ENCODE measurements at regions not wholly inside any gene's neighbourhood (a gene's known extent, or its start where the extent isn't known, plus 50 kb on each side); places are given as distances from the start of the nearest gene placed in this dataset.

GRCh38 chr4:182093431-182093831 lies 149.8 kb upstream of the TENM3 start:
- no peak for DNase-seq (ENCODE audit: low read depth)
- no peak overlapping the region for H3K4me3 ChIP-seq (ENCODE audit: low read depth, low read length)
- no peak for TF ChIP-seq CTCF (IDR thresholded peaks at IDR 0.05; ENCODE audit: control insufficient read depth, extremely low read depth, insufficient read depth)

DNA sequence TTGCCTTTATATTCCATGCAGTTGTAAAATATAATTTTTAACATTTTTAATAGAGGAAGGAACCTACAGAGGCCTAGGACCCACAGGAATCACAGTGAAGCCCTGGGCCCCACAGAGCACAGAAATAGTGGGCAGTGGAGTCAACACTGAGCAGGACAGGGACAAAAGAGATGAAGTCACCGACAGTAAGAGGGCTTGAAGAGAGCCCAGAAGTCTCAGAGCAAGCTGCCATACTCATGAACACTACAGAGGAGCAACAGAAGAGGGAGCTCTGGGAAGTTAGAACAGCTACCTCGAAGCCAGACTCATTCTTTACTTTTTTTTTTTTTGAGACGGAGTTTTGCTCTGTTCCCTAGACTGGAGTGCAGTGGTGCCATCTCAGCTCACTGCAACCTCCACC lies 149.3 kb upstream of the TENM3 start:
- TF ChIP-seq CTCF (IDR thresholded peaks at IDR 0.05; ENCODE audit: control insufficient read depth, extremely low read depth, insufficient read depth), result no peak
- no peak overlapping the region for H3K4me3 ChIP-seq (ENCODE audit: low read depth, low read length)
- DNase-seq (ENCODE audit: low read depth), result no peak

DNA sequence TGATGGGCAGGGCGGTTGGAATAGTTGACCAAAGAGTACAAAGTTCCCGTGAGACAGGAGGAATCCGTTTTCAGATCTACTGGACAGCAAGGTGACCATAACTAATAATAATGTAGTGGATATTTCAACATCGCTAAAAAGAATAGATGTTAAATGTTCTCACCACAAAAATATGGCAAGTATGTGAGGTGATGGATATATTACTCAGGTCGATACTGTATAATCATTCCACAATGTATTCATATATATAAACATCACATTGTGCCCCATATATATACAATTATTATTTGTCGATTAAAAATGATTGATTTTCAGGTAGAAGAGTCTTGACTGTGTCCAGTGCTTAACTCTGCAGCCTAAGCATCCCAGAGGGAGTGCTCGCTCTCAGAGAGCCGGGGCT lies 141.6 kb upstream of the TENM3 start:
- H3K4me3 ChIP-seq (ENCODE audit: low read depth, low read length), result no peak overlapping the region
- TF ChIP-seq CTCF (IDR thresholded peaks at IDR 0.05; ENCODE audit: control insufficient read depth, extremely low read depth, insufficient read depth), result no peak
- no peak for DNase-seq (ENCODE audit: low read depth)

GRCh38 chr4:182102576-182102975 lies 140.6 kb upstream of the TENM3 start:
- no peak overlapping the region for H3K4me3 ChIP-seq (ENCODE audit: low read depth, low read length)
- DNase-seq (ENCODE audit: low read depth), result no peak
- TF ChIP-seq CTCF (IDR thresholded peaks at IDR 0.05; ENCODE audit: control insufficient read depth, extremely low read depth, insufficient read depth), result no peak

- no peak for TF ChIP-seq CTCF (IDR thresholded peaks at IDR 0.05; ENCODE audit: control insufficient read depth, extremely low read depth, insufficient read depth)
Observed at GRCh38 chr4:182103614-182104319, 139.4 kb upstream of the TENM3 start.

GRCh38 chr4:182105416-182105815 lies 137.8 kb upstream of the TENM3 start:
- DNase-seq (ENCODE audit: low read depth), result no peak
- H3K4me3 ChIP-seq (ENCODE audit: low read depth, low read length), result no peak overlapping the region
- TF ChIP-seq CTCF (IDR thresholded peaks at IDR 0.05; ENCODE audit: control insufficient read depth, extremely low read depth, insufficient read depth), result no peak

More at GRCh38 chr4:182103614-182104319, 139.4 kb upstream of the TENM3 start:
- DNase-seq (ENCODE audit: low read depth), result no peak
- H3K4me3 ChIP-seq (ENCODE audit: low read depth, low read length), result no peak overlapping the region

GRCh38 chr4:182107931-182108330 lies 135.3 kb upstream of the TENM3 start:
- TF ChIP-seq CTCF (IDR thresholded peaks at IDR 0.05; ENCODE audit: control insufficient read depth, extremely low read depth, insufficient read depth), result no peak
- no peak overlapping the region for H3K4me3 ChIP-seq (ENCODE audit: low read depth, low read length)
- no peak for DNase-seq (ENCODE audit: low read depth)

All from LNCaP clone FGC (cell line).